GM19324 (cell line): ENCODE measurements at regions not wholly inside any gene's neighbourhood (a gene's known extent, or its start where the extent isn't known, plus 50 kb on each side); places are given as distances from the start of the nearest gene placed in this dataset.
"Not testable (repeated sequence)": the region's sequence is repeated elsewhere in the genome, so short reads cannot be mapped to it uniquely, and the experiment has no call there.

ENCODE experiments used
- ATAC-seq: cut with Tn5 transposase; IDR thresholded peaks from one replicate; pipeline ENCODE4 v1.9.1; 2021; ENCODE audit warnings: mild to moderate bottlenecking, moderate library complexity; ENCODE audit not compliant: unreplicated experiment, low FRiP score

DNA sequence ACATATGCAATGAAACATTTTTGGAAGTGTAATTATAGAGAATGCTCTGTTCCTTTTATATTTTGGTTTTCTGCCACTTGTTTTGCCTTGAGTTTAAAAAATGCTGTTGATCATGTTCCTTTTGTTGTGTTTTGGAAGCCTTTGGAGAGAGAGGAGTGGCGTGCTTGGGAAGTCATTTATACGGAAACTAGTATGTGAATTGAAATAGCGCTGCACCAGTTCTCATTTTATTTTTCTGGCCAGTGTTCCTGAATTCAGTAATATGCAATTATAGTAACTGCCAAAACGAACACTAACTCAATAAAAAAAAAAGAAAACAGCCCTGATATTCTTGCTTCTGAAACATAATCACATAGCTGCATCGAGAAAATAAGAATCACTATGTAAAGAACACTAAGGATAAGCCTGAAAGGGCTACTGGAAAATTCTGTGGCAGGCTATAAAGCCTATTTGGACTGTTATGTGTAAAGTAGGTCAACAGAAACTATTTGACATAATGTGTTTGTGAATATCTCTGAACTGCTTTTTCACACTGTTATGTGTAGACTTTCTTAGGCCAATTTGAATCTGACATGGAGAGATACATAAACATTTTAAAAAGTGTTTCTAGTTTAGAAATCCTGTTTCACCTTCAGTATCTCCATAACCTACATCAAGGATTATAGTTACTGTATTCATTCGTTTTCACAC is 742.0 kb downstream of the KCNT2 start:
- ATAC-seq = no peak

DNA sequence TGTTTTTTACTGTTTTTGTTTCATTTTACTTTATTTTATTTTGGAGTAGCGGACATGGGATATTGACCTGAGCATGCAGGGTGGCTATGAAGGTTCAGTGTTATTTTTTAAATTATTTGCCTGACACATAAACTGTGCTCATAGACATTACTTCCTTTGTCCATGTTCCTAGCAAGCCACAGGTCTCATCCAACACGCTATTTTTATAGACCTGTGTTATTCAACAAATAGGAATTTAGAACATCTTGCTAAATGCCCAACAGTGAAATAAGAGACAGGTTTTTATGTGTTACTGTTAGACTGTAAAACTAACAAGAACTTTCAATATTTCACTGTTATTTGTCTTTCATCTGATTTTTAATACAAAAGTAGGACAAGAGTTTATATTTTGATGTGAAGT is 756.4 kb downstream of the KCNT2 start:
- no peak for ATAC-seq

DNA sequence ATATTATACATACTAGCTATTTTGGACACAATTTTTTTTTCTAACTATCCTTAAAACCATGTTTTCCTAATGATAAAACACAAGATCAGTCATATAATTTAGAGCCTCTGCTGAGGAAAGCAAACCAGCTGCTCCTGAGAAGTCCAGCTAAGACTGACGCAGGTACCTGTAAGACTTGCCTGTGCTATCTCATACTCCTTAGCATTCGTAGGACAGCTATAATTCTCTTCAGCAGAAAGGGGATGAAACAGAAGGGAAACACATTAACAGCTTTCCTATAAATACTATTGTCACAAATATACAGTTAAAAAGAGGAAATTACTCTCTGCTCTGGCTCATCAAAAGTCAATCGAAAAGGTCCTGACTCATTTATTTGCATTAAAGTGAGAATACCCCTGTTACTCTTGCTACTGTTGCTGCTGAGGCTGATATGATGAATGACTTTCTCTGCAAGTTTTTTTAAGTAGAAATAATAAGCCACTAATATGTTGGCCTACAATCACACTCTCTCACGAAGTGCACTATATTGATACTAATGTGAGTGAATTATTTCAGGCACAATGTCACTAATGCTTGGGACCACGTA is 757.1 kb downstream of the KCNT2 start:
- no peak for ATAC-seq

DNA sequence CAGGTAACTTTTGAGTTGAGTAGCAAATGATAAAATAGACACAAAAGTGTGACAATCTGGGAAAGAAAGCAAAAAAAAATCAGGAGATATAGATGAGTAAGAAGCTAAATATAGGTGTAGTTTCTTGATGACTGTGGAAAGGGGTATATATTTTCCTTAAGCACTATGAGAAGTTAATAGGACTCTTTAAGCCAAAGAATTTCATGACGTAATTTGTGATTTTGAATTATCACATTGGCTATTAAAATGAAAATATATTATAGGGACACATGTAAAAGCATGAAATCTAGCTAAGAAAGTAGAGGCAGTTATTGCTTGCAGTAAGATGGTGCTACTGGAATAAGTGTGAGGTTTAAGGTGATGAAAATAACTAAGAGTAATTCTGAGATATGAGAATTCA is 759.1 kb downstream of the KCNT2 start:
- no peak for ATAC-seq

DNA sequence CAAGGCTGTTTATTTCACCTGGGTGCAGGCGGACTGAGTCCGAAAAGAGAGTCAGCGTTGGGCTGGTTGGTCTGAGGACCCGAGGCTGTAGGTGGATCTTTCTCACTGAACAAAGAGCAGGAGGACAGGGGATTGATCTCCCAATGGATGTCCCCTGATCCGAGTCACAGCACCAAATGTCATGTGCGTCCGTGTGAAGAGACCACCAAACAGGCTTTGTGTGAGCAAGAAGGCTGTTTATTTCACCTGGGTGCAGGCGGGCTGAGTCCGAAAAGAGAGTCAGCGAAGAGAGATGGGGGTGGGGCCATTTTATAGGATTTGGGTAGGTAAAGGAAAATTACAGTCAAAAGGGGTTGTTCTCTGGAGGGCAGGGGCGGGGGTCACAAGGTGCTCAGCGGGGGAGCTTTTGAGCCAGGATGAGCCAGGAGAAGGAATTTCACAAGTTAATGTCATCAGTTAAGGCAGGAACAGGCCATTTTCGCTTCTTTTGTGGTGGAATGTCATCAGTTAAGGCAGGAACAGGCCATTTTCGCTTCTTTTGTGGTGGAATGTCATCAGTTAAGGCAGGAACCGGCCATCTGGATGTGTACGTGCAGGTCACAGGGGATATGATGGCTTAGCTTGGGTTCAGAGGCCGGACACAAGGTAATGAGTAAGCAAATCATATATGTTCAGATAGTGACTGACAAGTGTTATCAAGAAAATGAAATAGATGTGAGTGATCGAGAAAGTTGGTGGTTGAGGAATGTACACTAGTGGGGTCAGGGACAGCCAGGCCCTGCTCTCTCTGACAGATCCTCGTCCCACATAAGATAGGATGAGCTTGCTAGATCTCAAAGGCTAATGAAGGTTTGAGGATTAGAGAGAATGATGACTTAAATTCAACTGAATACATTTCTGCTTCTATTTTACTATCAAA is 760.0 kb downstream of the KCNT2 start:
- not testable (repeated sequence) for ATAC-seq

DNA sequence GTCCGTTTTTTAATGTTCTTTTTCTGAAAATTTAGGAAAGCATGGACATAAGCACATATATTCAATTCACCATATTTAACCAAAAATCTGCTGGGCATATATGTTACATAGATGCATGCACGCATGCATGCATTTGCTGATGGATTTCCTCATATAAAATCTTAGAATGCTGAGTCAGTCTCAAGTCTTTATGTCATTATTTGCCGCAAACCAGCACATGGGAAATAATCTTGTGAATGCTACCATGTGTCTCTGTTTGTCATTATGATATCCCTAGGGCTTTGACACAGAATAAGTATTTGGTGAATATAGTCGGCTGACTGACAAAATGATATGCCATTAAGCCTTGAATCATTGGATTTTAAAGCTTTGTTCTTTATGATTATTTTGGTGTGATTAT is 776.5 kb downstream of the KCNT2 start:
- no peak for ATAC-seq

DNA sequence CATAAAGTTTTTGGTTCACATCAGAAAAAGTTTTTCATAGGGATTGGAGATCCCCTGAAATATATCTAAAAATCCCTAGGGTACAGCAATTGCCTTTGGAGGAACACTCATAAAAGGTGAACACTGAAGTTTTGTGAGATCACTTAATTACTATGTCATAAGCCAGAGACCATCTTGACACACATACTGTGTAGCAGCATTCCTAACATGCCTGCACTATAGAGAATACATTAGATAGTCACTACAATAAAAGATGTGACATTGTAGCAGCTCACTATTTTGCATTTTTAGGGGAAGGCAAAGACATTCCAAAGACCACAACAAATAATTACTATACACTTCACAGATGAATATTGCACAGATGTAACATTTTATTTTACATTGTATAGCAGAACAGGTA is 779.9 kb downstream of the KCNT2 start:
- no peak for ATAC-seq

DNA sequence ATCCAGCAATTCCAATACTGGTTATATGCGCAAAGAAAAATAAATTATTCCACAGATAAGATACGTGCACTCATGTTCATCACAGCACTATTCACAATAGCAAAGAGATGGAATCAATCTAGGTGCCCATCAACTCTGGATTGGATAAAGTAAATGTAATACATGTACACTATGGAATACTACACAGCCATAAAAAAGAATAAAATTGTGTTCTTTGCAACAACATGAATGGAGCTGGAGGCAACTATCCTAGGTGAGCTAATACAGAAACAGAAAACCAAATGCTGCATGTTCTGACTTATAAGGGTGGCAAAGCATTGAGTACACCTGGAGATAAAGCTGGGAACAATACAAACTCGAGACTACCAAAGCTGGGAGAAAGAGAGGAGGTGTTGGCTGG is 787.3 kb downstream of the KCNT2 start:
- no peak for ATAC-seq

DNA sequence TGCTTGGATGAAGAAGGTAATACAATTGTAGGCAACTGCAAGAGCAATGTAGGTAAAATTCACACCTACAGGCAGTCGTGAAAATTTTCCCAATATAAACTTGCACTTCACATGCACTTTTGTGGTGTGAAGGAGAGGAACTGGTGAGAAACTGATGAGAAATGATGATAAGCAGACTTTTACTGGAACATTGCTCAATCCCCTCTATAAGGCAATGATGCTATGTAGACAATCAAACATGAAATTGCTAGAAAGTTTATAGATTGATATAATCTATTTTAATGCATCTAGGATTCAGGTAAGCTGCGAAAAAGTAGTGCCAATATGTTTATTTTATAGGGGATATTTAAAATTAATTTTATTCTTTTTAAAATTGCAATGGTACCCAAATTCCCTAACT is 802.2 kb downstream of the KCNT2 start:
- ATAC-seq = no peak

DNA sequence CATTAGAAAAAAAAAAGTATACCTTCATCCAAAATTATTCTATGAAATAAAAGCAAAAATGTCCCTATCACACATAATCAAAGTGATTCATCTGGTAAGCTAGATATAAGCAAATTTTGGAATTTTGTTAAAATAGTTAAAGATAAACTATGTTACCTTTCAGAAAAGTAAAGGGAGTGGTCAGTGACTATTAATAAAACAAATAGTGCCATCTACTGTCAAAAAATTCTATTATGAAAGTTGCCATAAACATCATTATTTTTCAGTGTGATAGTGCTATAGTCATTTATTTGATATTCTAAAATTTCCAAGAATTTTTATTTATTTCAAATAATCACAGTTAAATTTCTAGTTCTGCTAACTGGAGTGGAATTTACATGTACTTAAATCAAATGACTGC is 803.7 kb downstream of the KCNT2 start:
- ATAC-seq = no peak

DNA sequence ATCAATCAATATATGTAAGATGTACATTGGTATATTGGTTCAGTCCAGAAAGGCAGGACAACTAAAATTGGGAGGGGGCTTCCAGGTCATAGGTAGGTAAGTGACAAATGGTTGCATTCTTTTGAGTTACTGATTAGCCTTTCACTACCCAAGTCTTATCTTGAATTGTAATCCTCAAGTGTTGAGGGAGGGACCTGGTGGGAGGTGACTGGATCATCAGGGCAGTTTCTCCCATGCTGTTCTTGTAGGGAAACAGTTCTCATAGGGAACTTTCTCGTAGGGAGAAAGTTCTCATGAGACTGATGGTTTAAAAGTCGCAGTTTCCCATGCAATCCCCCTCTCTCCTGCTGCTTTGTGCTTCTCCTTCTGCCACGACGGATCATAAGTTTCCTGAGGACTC is 809.2 kb downstream of the KCNT2 start:
- no peak for ATAC-seq

DNA sequence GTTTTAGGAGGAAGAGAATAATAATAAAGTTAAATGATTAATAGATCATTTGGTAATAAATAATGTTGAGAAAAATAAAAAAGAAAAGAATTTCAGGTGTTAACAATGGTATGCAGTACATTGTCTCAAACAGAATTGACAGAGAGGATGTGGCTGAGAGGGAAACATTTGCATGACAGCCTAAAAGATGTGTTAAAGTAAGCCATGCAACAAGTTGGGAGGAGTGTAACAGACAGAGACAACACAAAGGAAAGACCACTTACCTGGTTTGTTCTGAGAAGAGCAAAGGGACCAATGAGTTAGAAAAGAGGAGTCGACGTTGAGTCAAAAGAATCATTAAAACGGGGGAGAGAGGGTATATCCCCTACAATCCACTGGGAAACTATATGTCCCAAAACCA is 814.0 kb downstream of the KCNT2 start:
- ATAC-seq = no peak

DNA sequence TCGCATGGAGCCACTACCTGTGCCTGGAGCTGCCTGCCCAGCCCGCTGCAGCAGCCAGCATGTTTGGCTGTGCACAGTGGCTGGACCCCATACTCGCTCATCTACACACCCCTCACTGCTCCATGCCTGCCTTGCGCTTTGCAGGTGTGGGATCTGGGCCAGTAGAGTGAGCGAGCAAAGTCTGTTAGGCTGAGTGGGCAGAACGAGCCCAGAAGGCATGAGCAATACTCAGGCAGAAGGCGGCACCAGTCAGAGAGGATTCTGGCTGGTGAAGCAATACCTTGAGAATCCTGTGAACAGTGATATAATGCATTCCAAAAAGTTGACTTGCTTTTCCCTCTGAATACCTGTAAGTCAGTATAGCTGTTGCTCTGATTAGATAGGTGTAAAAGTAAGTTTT is 816.4 kb downstream of the KCNT2 start:
- ATAC-seq = no peak

DNA sequence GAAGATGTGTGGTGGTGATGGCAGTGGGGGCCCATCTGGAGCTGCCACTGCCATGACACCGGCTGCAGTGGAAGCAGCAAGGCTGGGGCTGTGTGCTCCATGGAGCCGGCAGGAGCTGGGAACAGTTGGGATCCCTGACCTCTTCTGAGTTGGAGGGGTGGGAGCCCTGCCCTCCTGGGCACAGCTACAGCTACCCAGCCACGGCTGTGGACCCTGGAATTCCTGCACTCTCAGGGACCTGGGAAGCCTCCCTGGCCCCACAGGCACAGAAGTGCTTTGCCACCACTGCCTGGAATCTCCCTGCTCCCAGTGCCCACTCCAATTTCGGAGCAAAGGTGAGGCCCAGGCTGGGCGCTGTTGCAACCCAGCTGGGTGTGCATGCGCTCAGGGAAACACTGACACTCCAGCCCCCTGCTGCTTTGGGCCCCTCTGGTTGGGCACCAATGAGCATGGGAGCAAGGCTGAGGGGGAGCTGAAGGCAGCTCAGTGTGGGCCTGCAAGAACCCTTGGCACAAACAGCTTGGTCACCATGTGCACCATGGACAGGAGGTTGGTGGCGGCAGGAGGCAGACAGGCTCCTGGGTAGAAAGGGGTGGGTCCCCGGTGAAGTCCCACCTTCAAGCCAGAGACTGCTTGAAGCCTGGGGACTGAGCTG is 817.6 kb downstream of the KCNT2 start:
- ATAC-seq = no peak

DNA sequence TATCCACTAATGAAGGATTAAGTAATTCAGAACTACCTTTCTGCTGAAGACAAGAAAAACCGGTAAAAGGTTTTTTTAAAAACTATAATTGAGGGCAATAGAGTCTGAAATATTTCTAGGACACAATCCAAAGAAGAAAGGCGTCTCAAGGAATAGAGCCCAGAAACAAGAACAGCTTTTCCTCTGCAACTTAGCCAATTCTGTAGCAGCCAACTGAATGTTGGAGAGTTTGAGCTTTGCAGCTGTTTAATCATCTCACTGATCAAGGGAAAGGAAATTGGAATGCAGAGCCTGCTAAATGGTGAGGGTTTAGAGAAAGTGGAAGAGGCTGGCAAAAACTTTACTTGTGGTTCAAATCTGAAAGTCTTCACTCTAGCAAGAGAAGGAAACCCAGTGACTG is 818.9 kb downstream of the KCNT2 start:
- ATAC-seq = no peak

DNA sequence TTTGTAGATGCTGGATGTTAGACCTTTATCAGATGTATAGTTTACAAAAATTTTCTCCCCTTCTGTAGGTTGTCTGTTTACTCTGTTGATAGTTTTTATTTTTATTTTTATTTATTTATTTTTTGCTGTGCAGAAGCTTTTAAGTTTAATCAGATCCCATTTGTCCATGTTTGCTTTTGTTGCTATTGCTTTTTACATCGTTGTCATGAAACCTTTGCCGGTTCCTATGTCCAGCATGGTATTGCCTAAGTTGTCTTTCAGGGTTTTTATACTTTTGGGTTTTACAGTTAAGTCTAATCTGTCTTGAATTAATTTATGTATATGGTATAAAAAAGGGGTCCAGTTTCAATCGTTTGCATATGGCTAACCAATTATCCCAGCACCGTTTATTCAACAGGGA is 819.5 kb downstream of the KCNT2 start:
- no peak for ATAC-seq

DNA sequence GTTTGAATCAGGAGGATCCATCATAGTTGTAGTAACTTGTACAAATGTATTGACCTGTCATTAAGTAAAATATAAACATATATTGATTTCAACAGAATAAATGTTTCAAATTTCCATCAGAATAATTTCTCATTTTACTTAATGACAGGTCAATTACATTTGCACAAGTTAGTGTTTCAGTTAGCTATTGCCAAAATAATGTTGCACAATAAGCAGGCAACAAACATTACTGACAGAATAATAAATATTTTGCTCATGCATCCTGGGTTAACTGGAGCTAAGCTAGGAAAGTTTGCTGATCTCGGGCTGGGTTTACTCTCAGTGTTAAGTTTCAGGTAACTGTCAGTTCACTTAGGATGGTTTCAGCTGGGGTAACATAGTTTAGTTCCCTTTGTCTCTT is 822.4 kb downstream of the KCNT2 start:
- no peak for ATAC-seq

DNA sequence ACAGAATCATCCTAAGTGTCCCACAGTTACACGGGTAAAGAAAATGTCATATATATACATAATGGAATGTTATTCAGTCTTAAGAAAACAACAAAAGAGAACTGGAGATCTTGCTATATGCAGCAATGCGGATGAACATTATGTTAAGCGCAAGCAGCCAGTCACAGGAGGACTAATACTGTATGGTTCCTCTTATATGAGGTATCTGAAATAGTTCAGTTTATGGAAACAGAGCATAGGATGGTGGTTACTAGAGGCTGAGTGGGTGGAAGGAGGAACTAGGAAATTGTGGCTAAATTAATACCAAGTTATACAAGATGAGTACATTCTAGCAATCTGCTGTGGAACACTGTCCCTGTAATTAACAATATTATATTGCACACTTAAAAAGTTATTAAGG is 834.3 kb downstream of the KCNT2 start:
- no peak for ATAC-seq

DNA sequence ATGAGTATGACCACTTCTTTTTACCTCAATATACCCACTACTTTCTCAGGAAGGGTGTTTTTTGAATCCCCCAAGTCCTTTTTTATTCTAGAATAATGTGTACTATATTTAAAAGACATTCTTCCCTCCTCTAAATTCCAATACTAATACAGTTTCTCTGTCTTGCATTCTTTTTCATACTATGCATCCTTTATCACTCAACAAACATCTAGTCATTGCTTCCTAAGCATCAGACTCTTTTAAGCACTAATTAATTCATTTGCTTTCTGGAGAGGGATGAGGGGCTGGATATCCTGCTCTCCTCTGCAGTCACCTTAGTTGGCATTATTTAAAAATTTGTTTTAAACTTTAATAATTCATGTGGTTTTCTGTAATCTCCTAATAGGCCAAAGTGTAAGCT is 838.8 kb downstream of the KCNT2 start:
- no peak for ATAC-seq

DNA sequence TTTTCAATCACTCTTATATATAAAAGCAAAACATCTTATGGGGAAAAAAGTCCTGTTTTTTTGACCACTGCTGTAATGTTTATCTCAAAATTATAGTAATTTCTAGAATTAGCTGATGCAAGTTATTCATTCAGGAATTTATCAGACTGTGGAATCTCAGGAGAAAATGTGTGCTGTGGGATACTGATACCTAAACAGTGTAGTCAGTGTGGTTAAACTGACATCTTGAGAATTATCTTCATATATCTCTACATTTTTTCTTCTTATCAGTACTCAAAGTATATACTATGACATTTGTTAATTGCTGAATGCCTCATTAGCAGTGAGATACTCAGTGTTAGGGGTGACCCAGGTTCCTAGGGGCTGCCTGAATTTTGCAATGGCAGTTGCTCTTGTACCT is 839.3 kb downstream of the KCNT2 start:
- ATAC-seq = no peak

DNA sequence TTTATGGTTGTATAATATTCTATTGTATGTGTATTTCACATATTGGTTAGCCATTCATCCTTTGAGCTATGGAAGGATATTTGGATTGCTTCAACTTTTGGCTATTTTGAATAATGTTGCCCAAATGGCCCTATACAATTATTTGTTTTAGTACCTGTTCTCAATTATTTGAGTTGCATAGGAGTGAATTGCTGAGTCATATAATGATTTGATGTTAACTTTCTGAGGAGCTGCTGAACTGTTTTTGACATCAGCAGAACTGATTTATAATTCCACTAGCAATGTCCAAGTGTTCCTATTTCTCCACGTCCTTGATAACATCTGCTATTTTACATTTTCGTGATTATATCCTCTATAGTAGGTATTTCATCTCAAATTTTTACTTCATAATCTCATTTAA is 839.9 kb downstream of the KCNT2 start:
- no peak for ATAC-seq
